Coronary artery (tissue), 2 donors: ENCODE measurements at regions not wholly inside any gene's neighbourhood (a gene's known extent, or its start where the extent isn't known, plus 50 kb on each side); places are given as distances from the start of the nearest gene placed in this dataset.

Source experiments
- DNase-seq: peaks from one replicate; pipeline ENCODE4 v3.0.0-alpha.2; 2017; ENCODE audit warnings: low spot score
- H3K27ac ChIP-seq, 2 donors: fragments of 200-600 bp; sonication (generic); one replicate each; pipeline ENCODE4 v1.5.1; 2016 to 2019
- H3K4me3 ChIP-seq: fragments of 200-600 bp; sonication (generic); 2 replicates; pipeline ENCODE4 v1.5.1; 2016; ENCODE audit warnings: mild to moderate bottlenecking, moderate library complexity
- CTCF ChIP-seq: fragments of 200-600 bp; sonication (generic); IDR thresholded peaks from one replicate; pipeline ENCODE4 v1.5.1; 2019; ENCODE audit warnings: antibody characterized with exemption

GRCh38 chr5:58040044-58040443, 419.8 kb downstream of the PLK2 start:
- no peak for TF ChIP-seq CTCF
- H3K27ac ChIP-seq = no peak overlapping the region
- DNase-seq = no peak
- H3K4me3 ChIP-seq = no peak overlapping the region

- H3K4me3 ChIP-seq = no peak overlapping the region
- H3K27ac ChIP-seq = no peak overlapping the region
- no peak for DNase-seq
- TF ChIP-seq CTCF = no peak
Observed at GRCh38 chr5:58037899-58038298, 422.0 kb downstream of the PLK2 start.

GRCh38 chr5:58025809-58026208, 434.1 kb downstream of the PLK2 start:
- DNase-seq = no peak

GRCh38 chr5:58024151-58024550, 435.7 kb downstream of the PLK2 start:
- no peak for DNase-seq
- H3K27ac ChIP-seq = no peak overlapping the region
- no peak overlapping the region for H3K4me3 ChIP-seq
- no peak for TF ChIP-seq CTCF

More at GRCh38 chr5:58025809-58026208, 434.1 kb downstream of the PLK2 start:
- H3K4me3 ChIP-seq = no peak overlapping the region
- no peak overlapping the region for H3K27ac ChIP-seq
- TF ChIP-seq CTCF = no peak

GRCh38 chr5:58022055-58022454, 437.8 kb downstream of the PLK2 start:
- TF ChIP-seq CTCF = no peak
- DNase-seq = no peak
- no peak overlapping the region for H3K4me3 ChIP-seq
- H3K27ac ChIP-seq = no peak overlapping the region

GRCh38 chr5:58021466-58021865, 438.4 kb downstream of the PLK2 start:
- Histone ChIP-seq H3K4me3 (no peak overlapping the region), H3K27ac (no peak overlapping the region)
- no peak for TF ChIP-seq CTCF
- no peak for DNase-seq

GRCh38 chr5:58019614-58020013, 440.3 kb downstream of the PLK2 start:
- no peak for TF ChIP-seq CTCF
- Histone ChIP-seq H3K4me3 (no peak overlapping the region), H3K27ac (no peak overlapping the region)
- DNase-seq = no peak
